ENCODE measurements at regions not wholly inside any gene's neighbourhood (a gene's known extent, or its start where the extent isn't known, plus 50 kb on each side); places are given as distances from the start of the nearest gene placed in this dataset.
A peak's percentile ranks its signal among the peaks of the same experiment; 100 is the strongest.

DNA sequence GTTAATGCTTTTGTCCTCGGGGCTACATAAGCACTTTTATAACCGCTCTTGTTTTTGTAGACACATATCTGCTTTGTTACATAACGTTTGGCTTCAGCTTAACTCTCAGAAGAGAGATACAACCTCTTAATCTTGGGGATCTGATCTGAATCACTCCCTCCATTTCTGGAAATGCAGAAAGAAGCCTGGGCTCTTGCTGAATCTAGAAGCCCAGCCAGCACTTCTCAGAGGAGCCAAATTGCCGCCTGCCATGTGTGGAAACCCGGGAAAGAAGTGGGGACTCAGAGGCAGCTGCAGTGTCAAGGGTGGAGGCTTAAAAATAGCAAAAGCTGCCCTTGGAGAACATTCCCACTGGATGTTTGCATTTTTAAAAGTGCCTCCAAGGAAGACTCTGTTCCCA, 69.3 kb upstream of the LDB2 start:
- Mint-ChIP-seq H3K27ac (no peak overlapping the region), H3K9me3 (no peaks in the 10 kb centered on the region), H3K27me3 (no peaks in the 10 kb centered on the region), H3K4me1 (no peaks in the 10 kb centered on the region), H3K4me3 (no peak overlapping the region), H3K36me3 (ENCODE audit: low read depth) (no peaks in the 10 kb centered on the region)
- intact Hi-C loops (cut with micrococcal nuclease) = no loop called here
- DNase-seq = no peak

DNA sequence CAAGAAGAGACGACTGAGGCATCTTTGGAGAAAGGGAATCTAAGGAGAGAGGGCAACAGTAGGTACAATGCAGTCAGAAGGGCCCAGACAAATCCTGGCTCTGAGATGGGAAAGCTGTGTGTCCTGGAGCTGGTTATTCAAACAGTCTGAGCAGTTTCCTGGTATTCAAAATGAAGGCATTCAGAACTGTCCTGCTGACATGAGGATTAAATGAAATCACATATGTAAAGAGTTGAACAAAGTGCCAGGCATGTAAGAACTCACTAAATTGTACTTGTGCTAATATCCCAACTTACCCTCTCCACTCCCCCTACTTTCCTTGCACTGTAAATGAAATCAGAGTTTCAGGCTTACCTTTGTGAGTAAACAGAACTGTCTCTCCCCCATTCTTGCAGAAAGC, 60.9 kb upstream of the LDB2 start:
- H3K4me1 Mint-ChIP-seq = no peaks in the 10 kb centered on the region

DNA sequence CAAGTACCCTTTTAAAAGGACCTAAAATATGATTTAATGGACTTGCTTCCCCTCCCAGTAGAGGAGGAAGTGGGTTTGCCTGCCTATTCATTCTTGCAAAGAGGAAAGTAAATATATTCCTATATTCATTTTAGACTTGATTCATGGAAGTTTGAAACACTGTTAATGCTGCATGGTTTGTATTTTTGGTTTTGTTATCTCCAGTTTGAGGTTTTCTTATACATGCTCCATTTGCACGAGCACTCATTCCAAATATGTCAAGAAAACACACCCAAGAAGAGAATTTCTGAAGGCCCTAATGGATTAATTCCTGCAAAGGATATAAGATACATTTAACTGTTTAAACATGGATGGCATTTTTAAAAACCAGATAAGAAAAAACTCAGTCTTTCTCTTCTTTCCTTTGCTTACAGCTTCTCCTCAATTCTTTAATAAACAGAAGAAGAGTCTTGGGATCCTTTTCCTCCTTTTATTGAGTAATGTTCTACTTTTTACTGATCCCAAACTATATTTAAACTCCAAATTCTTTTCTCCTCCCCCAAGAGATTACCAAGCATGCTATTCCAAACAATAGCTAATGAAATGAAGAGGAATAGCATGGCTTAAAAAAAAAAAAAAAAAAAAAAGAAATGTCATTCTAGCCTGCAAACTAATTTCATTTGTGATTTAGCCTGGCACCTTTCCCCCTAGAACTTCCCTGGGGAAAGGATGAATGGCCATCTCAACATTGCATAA, 54.6 kb upstream of the LDB2 start:
- intact Hi-C loops (cut with micrococcal nuclease) = no loop called here

More for the DNA sequence above, 60.9 kb upstream of the LDB2 start:
- no peaks in the 10 kb centered on the region for H3K27me3 Mint-ChIP-seq
- peaks cover 7% of the 10 kb centered on the region for H3K9me3 Mint-ChIP-seq
- no peak overlapping the region for H3K4me3 Mint-ChIP-seq
- no peak overlapping the region for H3K27ac Mint-ChIP-seq
- peak; percentile 23 for DNase-seq
- no peaks in the 10 kb centered on the region for H3K36me3 Mint-ChIP-seq (ENCODE audit: low read depth)
- intact Hi-C loops (cut with micrococcal nuclease) = no loop called here

DNA sequence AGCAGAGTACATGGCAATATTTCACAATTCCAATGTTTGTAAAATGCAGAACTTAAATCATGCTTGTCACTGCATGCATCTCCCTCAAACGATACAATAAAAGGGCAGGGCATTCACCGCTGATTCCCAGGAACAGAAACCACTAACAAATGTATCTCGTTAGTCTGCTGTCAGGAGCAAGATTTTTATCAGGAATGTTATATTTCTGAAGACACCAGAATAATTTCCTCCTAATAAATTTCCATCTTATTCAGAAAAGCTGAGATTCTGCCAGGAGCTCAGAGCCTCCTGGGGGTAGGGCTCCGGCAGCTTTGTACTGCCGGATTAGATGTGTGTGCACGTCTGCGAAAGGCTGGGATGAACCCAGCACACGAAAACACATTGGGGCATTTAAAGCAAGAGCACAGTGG, 54.0 kb upstream of the LDB2 start:
- Mint-ChIP-seq H3K27me3 (peaks cover 6% of the 10 kb centered on the region), H3K9me3 (peaks cover 4% of the 10 kb centered on the region), H3K4me1 (no peaks in the 10 kb centered on the region), H3K27ac (no peak overlapping the region), H3K36me3 (ENCODE audit: low read depth) (no peaks in the 10 kb centered on the region), H3K4me3 (no peak overlapping the region)
- intact Hi-C loops (cut with micrococcal nuclease) = no loop called here
- no peak for DNase-seq

More for the DNA sequence above, 54.6 kb upstream of the LDB2 start:
- Mint-ChIP-seq H3K9me3 (peaks cover 4% of the 10 kb centered on the region), H3K4me3 (no peak overlapping the region), H3K27ac (no peak overlapping the region), H3K27me3 (peaks cover 6% of the 10 kb centered on the region), H3K36me3 (ENCODE audit: low read depth) (no peaks in the 10 kb centered on the region), H3K4me1 (no peaks in the 10 kb centered on the region)
- no peak for DNase-seq

Measured in activated CD4-positive, alpha-beta T cell treated with anti-CD3 and anti-CD28 coated beads, Interleukin-2, amount 10 ng/mL, durations not matched to agents 24 days and 14 days (primary cell).